Spleen (tissue), 7 donors: ENCODE measurements at regions not wholly inside any gene's neighbourhood (a gene's known extent, or its start where the extent isn't known, plus 50 kb on each side); places are given as distances from the start of the nearest gene placed in this dataset.

Source experiments
- CTCF ChIP-seq, 11 experiments: fragments of 200-600 bp in 7 of 11; fragments of 450-650 bp in 4 of 11; sonication (generic) in 4 of 11; IDR thresholded peaks in 8 of 11; conservative IDR thresholded peaks in 3 of 11; 1 replicate in 7 of 11; 2 replicates in 4 of 11; pipeline versions ENCODE4 v1.4.0 to v1.8.0; 2016 to 2021; ENCODE audit warnings: antibody characterized with exemption in 11 of 11, inconsistent platforms in 4 of 11, mild to moderate bottlenecking in 1 of 11
- POLR2A ChIP-seq, 3 donors: fragments of 450-650 bp; IDR thresholded peaks; one replicate each; pipeline ENCODE4 v1.5.1; 2017; ENCODE audit warnings: antibody characterized with exemption in 3 of 3, mild to moderate bottlenecking in 1 of 3
- POLR2AphosphoS5 ChIP-seq, 3 donors: sonication (generic); formaldehyde crosslinking; IDR thresholded peaks; one replicate each; pipeline ENCODE4 v1.5.1; 2017; ENCODE audit warnings: antibody characterized with exemption in 3 of 3
- donor health status: DM: no; HTN: no; CAD: no; lungs with moderate emphysema.
- donor health status: DM: no; HTN: no; CAD: no.
- donor health status: DM: no; HTN: no; CAD: no.

- TF ChIP-seq POLR2A (IDR thresholded peaks at IDR 0.05): no peak
- TF ChIP-seq CTCF (IDR thresholded peaks at IDR 0.05 in 8 of 11, conservative IDR thresholded peaks at IDR 0.05 in 3 of 11): no peak
- no peak for TF ChIP-seq POLR2AphosphoS5 (IDR thresholded peaks at IDR 0.05)
Measured at GRCh38 chr5:24053737-24054136, 546.3 kb downstream of the PRDM9 start.
